ENCODE measurements at regions not wholly inside any gene's neighbourhood (a gene's known extent, or its start where the extent isn't known, plus 50 kb on each side); places are given as distances from the start of the nearest gene placed in this dataset.

DNA sequence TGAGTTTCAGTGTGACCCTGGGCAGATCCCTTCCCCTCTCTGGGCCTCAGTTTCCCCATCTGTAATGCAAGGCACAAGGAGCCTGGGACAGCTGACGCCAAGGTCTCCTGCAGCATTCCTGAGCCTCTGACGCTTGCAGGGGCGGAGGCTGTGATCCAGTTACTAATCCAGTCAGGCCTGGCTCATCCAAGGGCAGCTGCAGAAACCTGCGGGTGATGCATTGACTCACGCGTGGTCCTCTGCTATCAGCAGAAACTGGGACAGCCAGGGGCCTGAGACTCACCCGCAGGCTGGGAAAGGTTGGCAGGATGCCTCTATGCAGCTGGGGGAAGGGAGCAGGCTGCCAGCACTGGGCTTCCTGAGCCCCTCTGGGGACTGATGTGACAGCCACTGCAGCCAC lies 65.0 kb upstream of the SIRPA start:
- Histone ChIP-seq H3K36me3 (ENCODE audit: low read length) (no peaks in the 10 kb centered on the region), H3F3A (ENCODE audit: insufficient read depth) (no peaks in the 10 kb centered on the region), H3K4me3 (ENCODE audit: insufficient read depth, low read length, poor library complexity, severe bottlenecking) (no peak overlapping the region), H4K20me1 (ENCODE audit: low read depth, low read length) (no peaks in the 10 kb centered on the region), H2AFZ (ENCODE audit: low read depth, low read length, severe bottlenecking) (no peak overlapping the region), H3K9me2 (replicated peaks; ENCODE audit: insufficient read depth, low read length) (no peaks in the 10 kb centered on the region), H3K79me2 (ENCODE audit: insufficient read depth, low read length) (no peaks in the 10 kb centered on the region), H3K27ac (ENCODE audit: low read depth, low read length) (no peak overlapping the region), H3K27me3 (ENCODE audit: low read length) (no peaks in the 10 kb centered on the region), H3K4me2 (ENCODE audit: low read depth, low read length, poor library complexity, severe bottlenecking) (no peak overlapping the region), H3K9ac (ENCODE audit: low read length) (no peak overlapping the region), H3K9me3 (ENCODE audit: insufficient read depth, low read length) (no peaks in the 10 kb centered on the region)
- no peak for TF ChIP-seq EZH2phosphoT487 (conservative IDR thresholded peaks at IDR 0.05; ENCODE audit: low read length)
- TF ChIP-seq, protein P1, sequence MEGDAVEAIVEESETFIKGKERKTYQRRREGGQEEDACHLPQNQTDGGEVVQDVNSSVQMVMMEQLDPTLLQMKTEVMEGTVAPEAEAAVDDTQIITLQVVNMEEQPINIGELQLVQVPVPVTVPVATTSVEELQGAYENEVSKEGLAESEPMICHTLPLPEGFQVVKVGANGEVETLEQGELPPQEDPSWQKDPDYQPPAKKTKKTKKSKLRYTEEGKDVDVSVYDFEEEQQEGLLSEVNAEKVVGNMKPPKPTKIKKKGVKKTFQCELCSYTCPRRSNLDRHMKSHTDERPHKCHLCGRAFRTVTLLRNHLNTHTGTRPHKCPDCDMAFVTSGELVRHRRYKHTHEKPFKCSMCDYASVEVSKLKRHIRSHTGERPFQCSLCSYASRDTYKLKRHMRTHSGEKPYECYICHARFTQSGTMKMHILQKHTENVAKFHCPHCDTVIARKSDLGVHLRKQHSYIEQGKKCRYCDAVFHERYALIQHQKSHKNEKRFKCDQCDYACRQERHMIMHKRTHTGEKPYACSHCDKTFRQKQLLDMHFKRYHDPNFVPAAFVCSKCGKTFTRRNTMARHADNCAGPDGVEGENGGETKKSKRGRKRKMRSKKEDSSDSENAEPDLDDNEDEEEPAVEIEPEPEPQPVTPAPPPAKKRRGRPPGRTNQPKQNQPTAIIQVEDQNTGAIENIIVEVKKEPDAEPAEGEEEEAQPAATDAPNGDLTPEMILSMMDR (IDR thresholded peaks at IDR 0.05; ENCODE audit: insufficient read depth, low read length, poor library complexity, severe bottlenecking) = no peak

DNA sequence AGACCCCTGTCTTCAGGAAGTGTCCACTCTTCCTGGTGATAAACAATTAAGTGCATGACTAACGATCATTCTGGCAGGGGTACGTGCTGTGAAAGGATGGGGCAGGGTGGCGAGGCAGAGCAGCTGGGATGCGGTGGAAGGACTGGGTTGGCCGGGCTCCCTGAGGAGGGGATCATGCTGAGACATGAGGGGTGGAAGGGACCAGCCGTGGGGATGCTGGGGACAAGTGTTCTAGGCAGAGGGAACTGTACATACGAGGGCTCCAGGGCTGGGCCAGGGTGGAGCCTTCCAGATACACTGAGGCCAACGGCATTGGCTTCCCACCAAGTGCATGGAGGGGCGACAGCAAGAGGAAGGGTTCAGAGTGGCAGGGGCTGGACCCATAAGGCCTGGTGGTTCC lies 65.7 kb upstream of the SIRPA start:
- Histone ChIP-seq H3K4me2 (ENCODE audit: low read depth, low read length, poor library complexity, severe bottlenecking) (no peak overlapping the region), H3K4me3 (ENCODE audit: insufficient read depth, low read length, poor library complexity, severe bottlenecking) (no peak overlapping the region), H3K27me3 (ENCODE audit: low read length) (no peaks in the 10 kb centered on the region), H3K27ac (ENCODE audit: low read depth, low read length) (no peak overlapping the region), H3K9me3 (ENCODE audit: insufficient read depth, low read length) (no peaks in the 10 kb centered on the region), H3K9ac (ENCODE audit: low read length) (no peak overlapping the region), H3K79me2 (ENCODE audit: insufficient read depth, low read length) (no peaks in the 10 kb centered on the region), H4K20me1 (ENCODE audit: low read depth, low read length) (no peaks in the 10 kb centered on the region), H2AFZ (ENCODE audit: low read depth, low read length, severe bottlenecking) (no peak overlapping the region), H3K9me2 (replicated peaks; ENCODE audit: insufficient read depth, low read length) (no peaks in the 10 kb centered on the region), H3F3A (ENCODE audit: insufficient read depth) (no peaks in the 10 kb centered on the region), H3K36me3 (ENCODE audit: low read length) (no peaks in the 10 kb centered on the region)
- no peak for TF ChIP-seq EZH2phosphoT487 (conservative IDR thresholded peaks at IDR 0.05; ENCODE audit: low read length)
- TF ChIP-seq, protein P1 (IDR thresholded peaks at IDR 0.05; ENCODE audit: insufficient read depth, low read length, poor library complexity, severe bottlenecking) = no peak

GRCh38 chr20:1828786-1829131 lies 66.4 kb upstream of the SIRPA start:
- Histone ChIP-seq H3K4me2 (ENCODE audit: low read depth, low read length, poor library complexity, severe bottlenecking) (no peak overlapping the region), H3F3A (ENCODE audit: insufficient read depth) (no peaks in the 10 kb centered on the region), H3K36me3 (ENCODE audit: low read length) (no peaks in the 10 kb centered on the region), H3K27me3 (ENCODE audit: low read length) (no peaks in the 10 kb centered on the region), H3K79me2 (ENCODE audit: insufficient read depth, low read length) (no peaks in the 10 kb centered on the region), H4K20me1 (ENCODE audit: low read depth, low read length) (no peaks in the 10 kb centered on the region), H3K9me3 (ENCODE audit: insufficient read depth, low read length) (no peaks in the 10 kb centered on the region), H3K4me3 (ENCODE audit: insufficient read depth, low read length, poor library complexity, severe bottlenecking) (no peak overlapping the region), H3K9ac (ENCODE audit: low read length) (no peak overlapping the region), H2AFZ (ENCODE audit: low read depth, low read length, severe bottlenecking) (no peak overlapping the region), H3K9me2 (replicated peaks; ENCODE audit: insufficient read depth, low read length) (no peaks in the 10 kb centered on the region), H3K27ac (ENCODE audit: low read depth, low read length) (no peak overlapping the region)
- TF ChIP-seq, protein P1 (IDR thresholded peaks at IDR 0.05; ENCODE audit: insufficient read depth, low read length, poor library complexity, severe bottlenecking) = no peak
- no peak for TF ChIP-seq EZH2phosphoT487 (conservative IDR thresholded peaks at IDR 0.05; ENCODE audit: low read length)
